ENCODE measurements at regions not wholly inside any gene's neighbourhood (a gene's known extent, or its start where the extent isn't known, plus 50 kb on each side); places are given as distances from the start of the nearest gene placed in this dataset.
"Not testable (repeated sequence)": the region's sequence is repeated elsewhere in the genome, so short reads cannot be mapped to it uniquely, and the experiment has no call there.

DNA sequence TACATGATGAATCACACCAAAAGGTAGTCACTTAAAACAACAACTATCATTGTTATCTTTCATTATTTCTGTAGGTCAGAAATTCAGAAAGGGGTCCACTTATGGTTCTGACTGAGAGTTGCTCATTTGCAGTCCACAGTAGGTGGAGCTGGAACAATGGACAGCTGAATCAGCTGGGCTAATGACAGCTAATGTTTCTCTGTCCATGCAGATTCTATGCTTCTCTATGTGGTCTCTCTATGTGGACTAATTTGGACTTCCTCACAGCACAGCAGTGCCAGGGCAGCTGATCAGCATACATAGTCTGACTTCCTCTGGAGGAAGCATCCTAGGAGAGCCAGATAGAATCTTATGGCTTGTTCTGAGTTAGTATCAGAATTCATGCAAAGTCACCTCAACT, 131.7 kb upstream of the INTU start:
- intact Hi-C loops (cut with DNase I, micrococcal nuclease): no loop called here
- no peak for ATAC-seq
- DNase-seq: no peak

DNA sequence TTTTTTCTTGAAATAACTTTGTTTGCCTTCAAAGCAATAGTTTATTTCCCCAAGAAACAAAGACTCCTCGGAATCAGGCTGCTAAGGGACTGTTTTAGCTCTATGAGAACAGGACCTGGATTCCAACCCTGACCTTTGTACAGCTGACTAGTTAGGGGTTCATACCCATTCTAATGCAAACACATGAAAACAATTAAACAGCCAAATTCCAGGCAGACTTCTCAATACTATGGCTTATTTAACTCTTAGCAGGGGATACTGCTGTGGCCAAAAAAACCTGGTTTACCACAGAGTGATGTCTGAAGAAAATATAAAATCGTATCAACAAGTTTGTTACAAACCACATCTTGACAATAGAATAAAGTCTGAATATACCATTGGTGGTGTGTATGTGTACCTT, 129.6 kb upstream of the INTU start:
- ATAC-seq: no peak
- no peak for DNase-seq
- intact Hi-C loops (cut with DNase I, micrococcal nuclease): no loop called here

DNA sequence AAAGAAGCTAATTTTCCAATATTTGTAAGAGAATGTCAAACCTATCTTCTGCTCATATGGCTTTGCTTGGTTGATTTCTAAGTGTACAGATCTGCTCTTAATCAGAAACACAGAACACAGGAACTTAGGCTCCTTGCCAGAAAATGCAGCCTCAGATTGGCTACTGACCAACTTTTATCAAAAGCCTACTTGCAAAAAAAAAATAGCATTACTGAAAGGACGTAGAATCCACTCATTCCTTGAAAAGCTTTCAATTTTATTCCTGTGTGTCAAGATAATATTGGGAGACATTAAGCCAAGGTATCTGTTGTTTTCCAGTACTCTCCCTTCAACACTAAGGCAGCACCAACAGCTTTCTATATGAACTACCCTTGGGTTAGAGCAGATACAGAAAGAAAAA, 127.6 kb upstream of the INTU start:
- intact Hi-C loops (cut with DNase I, micrococcal nuclease): no loop called here
- DNase-seq: no peak
- ATAC-seq: no peak

DNA sequence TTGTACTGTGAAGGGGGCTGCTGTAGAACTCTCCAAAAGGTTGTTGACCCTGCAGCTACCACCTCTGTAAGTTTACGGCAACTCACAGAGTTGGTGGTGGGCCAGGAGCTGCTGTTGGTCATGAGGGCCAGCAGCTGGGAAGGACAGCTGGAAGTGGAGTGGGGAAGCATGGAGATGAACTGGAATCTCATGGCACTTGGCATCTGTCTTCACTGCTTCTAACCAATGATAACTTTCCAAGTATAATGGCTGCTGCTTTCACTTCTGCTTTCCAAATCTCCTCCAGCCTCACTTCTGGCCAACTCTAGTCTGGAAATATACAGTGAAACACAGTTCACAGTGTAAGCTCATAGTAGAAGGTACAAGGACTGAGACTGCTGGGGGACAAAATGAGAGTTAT, 126.5 kb upstream of the INTU start:
- no peak for ATAC-seq
- intact Hi-C loops (cut with DNase I, micrococcal nuclease): no loop called here
- DNase-seq: no peak

DNA sequence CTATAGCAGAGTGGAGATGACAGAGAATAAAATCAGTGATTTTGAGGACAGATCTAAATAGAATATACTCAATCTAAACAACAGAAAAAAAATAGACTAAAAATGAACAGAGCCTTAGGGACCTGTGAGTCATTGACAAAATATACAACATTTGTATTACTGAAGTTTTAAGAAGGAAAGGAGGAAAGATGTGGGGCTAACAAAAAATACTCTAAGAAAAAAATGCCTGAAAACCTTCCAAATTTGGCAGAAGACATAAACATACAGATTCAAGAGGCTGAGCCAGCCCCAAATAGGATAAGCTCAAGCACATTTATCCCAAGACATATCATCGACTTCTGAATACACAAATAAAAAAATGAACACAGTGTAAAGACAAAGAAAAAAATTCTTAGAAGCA, 123.6 kb upstream of the INTU start:
- intact Hi-C loops (cut with DNase I, micrococcal nuclease): no loop called here
- no peak for DNase-seq
- no peak for ATAC-seq

DNA sequence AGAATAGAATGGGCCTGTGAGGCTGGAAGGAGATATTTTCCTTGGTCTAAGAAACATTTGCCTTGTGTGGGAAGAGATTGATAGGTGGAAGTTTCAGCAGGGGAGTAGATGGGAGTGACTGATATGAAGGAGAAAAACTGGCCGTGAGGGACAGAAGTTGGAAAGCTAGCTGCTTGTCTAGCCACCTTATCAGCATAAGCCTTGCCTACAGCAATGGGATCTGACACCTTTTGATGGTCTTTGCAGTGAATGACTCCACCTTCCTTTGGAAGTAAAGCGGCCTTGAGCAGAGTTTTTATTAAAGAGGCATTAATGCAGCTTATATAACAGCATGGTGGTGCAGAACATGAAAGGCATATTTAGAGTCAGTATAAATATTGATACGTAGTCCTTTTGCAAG, 120.1 kb upstream of the INTU start:
- DNase-seq; intact Hi-C loops (cut with DNase I, micrococcal nuclease); ATAC-seq: not testable (repeated sequence)

DNA sequence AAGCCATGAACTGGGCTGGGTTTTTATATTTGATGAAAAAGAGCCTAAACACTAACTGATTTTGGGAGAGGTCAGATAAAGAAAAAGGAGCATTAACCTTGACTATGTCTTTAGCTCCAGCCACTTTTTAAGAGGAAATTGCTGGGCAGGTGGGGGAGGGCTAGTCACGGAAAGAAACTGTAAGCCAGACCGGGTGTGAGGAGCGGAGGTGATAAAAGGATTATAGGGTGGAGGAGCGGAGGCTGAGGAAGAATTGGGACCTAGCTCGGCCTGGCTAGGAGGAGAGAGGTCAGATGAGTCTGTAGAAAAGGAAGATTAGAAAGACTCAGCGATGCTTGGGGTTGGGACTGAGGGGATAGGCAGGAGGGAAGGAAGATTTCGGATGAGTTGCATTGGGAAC, 117.5 kb upstream of the INTU start:
- ATAC-seq; DNase-seq; intact Hi-C loops (cut with DNase I, micrococcal nuclease): not testable (repeated sequence)

DNA sequence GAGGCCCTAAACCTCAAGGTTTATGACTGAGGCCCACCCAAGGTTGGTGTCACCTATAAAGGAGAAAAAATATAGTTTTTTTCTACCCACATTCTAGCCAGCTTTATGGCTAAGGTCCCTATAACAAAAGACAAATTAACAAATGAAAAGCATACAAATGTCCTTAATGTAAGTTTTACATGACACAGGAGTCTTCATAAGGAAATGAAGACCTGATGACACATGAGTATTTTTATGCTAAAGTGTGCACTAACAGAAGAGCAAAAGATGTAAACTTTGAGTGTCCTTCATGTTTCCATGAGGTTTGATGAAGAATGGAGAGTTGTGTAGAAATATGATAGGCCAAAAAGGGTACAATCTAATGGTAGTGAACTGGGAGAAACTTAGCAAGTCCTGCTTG, 114.7 kb upstream of the INTU start:
- ATAC-seq: no peak
- no peak for DNase-seq
- intact Hi-C loops (cut with DNase I, micrococcal nuclease): no loop called here

DNA sequence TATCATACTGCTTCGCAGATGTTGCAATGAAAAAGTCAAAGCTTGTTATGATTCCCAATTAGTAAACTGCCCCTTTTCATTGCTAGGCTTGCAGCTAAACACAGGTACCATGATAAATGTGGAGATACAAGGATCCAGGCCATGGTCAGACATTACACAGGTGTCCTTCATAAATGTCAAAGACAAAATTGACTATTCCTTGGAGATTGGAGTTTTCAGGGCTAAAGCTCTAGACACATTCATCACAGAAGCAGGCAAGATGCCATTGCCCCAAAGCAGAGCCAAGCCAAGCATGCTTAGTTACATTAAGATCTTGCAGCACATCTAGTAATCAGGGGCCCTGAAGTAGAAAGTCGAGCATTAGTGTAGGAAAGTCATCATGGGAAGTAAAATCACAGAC, 111.3 kb upstream of the INTU start:
- no peak for DNase-seq
- intact Hi-C loops (cut with DNase I, micrococcal nuclease): no loop called here
- no peak for ATAC-seq

DNA sequence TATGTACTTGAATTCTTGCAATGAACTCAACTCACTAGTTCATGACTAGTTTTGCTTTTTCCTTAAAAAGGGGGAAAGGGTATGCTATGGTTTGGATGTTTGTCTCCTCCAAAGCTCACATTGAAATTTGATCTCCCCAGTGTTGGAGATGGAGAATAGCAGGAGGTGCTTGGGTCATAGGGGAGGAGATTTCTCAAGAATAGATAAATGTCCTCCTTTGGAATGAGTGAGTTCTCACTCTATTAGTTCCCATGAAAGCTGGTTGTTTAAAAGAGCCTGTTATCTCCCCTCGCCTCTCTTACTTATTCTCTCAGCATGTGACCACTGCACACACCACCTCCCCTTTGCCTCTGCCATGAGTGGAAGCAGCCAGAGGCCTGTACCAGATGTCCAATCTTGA, 109.4 kb upstream of the INTU start:
- ATAC-seq: no peak
- intact Hi-C loops (cut with DNase I, micrococcal nuclease): no loop called here
- no peak for DNase-seq

DNA sequence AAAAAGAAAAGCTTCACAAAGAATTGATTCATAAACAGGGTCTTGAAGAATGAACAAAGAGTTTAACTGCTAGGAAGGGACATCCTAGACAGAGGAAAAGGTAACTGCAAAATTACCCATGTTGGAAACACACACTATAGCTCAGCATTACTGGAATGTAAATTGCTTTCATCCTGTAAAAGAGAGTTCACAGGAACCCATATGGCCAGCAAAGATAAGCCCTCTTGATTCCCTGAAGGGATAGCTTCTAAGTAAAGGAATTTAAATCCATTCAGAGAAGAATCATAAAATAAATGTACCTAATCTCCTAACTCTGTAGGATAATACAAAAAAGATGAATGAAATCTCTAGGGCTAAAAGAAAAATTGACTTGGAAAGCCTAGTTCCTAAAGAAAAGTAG, 107.1 kb upstream of the INTU start:
- no peak for DNase-seq
- no peak for ATAC-seq
- intact Hi-C loops (cut with DNase I, micrococcal nuclease): no loop called here

DNA sequence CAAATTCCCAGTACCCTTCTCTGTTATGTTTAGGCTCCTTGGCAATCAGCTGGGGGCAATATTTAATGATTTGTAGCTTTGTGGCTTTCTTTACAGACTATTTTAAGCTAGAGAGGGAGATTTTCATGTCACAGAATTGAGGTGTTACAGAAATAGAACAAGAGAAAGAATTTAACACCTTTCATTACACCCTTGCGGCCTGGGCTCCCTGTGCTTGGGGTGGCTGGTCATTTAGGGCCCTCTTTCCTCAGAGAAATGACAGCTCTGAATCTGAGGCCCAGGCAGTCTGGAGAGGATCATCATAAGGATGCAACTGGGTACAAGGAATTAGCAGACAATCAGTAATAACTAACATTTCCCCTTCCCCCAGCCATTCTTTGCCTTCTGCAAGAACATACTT, 104.5 kb upstream of the INTU start:
- DNase-seq: no peak
- ATAC-seq: no peak
- intact Hi-C loops (cut with DNase I, micrococcal nuclease): no loop called here

DNA sequence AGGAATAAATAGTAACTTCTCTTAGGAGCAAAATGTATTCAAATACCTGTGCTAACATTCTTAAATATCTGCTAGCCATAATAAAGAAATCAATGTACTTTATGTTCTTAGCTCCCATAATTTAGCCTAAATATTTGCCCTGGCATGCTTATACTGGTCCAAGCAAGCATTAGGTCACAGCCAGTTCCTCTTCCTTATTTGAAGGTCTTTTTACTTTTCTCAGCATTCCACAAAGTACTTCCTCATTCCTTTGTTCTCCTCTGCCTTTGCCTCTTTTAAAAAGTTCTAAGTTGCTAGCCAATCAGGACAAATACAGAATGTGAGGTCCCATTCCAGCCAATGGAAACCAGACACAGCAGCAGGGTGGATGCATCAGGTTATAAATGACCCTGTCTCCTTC, 102.9 kb upstream of the INTU start:
- DNase-seq; intact Hi-C loops (cut with DNase I, micrococcal nuclease); ATAC-seq: not testable (repeated sequence)

DNA sequence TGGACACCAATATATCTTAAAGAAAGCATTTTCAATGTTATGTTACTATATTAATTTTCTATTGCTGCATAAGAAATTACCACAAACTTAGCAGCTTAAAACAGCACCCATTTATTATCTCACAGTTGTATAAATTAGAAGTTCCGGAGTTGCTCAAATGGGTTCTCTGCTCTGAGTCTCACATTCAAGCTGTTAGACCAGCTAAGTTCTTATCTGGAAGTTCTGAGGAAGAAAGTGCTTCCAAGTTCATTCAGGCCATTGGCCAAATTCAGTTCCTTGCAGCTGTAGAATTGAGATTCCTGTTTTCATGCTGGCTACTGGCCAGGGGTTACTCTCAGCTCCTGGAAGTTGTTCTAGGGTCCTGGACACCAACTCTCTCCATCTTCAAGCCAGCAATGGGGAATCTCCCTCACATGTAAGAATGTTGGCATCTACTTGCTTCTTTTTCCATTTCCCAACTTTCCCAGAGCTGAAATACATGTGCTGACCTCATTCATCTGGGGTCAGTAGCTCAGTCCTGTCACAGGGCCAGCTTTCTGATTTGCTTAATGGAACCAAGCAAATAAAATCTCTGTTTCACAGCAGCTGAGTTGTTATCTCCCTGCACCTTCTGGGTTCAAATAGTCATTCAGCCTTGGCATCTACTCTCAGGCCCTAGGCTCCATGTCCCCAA, 99.6 kb upstream of the INTU start:
- DNase-seq (peak; percentile 4 to 26), ATAC-seq (no peak)
- intact Hi-C loops (cut with DNase I, micrococcal nuclease): no loop called here

DNA sequence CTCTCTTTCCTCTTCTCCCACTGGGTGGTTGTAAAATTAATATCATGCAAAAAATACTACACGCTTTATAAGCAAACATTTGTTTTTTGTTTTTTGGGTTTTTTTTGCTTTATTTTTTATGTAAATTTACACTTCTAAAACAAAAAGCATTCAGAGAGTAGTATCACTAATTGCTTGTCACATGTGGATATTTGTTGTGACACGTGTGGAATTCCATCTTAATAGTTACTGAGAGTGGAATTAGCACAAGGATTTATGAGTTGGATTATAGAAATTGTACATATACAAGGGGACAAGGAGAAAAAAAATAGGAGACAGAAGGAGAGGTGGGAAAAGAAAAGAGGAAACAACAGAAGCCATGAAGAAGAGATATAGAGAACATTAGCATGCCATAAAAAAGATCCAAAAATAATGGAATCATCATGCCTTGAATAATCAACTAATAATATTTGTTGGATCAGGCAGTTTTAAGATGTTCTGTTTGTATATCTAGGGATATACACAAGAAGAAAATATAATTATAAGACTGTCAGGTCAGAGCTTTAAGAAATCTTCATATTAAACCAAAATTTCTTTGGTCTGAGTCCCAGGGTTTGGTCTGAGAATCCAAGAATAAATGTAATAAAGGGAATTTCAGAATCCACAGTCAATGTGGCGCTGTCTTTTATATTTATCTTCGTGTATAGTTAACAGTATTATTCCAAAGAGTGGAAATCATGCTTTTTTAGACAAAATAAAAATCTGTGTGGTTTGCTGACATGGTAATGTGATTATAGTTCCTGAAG, 98.5 kb upstream of the INTU start:
- DNase-seq (no peak), ATAC-seq (no peak)
- intact Hi-C loops (cut with DNase I, micrococcal nuclease): no loop called here

DNA sequence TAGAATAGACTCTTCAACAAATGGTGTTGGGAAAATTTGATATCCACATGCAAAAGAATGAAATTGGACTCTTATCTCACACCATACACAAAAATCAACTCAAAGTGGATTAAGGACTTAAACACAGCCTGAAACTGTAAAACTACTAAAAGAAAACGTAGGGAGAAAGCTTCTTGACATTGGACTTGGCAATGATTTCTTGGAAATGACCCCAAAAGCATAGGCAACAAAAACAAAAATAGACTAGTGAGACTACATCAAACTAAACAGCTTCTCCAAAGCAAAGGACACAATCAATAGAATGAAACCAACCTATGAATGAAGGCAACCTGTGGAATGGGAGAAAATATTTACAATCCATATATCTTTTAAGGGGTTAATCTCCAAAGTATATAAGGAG, 94.7 kb upstream of the INTU start:
- ATAC-seq: no peak
- intact Hi-C loops (cut with DNase I, micrococcal nuclease): no loop called here
- no peak for DNase-seq

DNA sequence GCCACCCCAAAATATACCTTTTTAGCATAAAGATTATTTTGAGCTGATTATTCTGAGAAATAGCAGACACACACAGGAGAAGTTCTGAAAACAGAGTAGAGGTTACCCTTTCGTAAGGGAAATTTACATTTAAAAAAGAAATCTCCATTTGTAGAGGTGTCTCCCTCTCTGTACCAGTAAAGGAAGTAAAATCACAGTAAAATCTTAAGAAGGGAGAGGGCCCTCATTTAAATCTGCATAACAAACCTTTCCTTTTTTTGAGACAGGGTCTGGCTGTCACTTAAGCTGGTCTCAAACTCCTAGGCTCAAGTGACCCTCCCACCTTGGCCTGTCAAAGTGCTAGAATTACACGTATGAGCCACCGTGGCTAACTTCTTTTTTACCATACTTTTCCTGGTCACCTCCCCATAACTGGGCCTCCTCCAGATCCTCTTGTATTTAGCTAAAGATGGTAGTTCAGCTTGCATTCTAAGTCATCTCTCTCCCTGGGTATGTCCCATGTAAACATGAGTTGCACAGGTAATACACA, 92.2 kb upstream of the INTU start:
- no peak for DNase-seq
- no peak for ATAC-seq
- intact Hi-C loops (cut with DNase I, micrococcal nuclease): no loop called here

DNA sequence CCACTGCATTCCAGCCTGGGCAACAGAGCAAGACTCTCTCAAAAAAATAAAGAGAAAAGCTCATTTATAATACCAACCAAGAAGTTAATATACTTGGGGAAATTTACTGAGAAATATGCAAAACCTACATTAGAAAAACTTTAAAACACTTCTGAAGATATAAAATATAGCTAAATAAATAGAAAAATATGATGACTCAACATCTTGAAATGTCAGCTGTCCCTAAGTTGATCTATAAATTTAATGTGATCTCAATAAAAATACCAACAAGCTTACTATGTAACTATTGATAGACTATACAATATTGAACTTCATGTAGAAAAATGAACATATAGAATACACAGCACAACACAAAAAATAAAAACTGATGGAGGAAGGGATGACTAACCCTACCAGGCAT, 87.5 kb upstream of the INTU start:
- ATAC-seq: no peak

DNA sequence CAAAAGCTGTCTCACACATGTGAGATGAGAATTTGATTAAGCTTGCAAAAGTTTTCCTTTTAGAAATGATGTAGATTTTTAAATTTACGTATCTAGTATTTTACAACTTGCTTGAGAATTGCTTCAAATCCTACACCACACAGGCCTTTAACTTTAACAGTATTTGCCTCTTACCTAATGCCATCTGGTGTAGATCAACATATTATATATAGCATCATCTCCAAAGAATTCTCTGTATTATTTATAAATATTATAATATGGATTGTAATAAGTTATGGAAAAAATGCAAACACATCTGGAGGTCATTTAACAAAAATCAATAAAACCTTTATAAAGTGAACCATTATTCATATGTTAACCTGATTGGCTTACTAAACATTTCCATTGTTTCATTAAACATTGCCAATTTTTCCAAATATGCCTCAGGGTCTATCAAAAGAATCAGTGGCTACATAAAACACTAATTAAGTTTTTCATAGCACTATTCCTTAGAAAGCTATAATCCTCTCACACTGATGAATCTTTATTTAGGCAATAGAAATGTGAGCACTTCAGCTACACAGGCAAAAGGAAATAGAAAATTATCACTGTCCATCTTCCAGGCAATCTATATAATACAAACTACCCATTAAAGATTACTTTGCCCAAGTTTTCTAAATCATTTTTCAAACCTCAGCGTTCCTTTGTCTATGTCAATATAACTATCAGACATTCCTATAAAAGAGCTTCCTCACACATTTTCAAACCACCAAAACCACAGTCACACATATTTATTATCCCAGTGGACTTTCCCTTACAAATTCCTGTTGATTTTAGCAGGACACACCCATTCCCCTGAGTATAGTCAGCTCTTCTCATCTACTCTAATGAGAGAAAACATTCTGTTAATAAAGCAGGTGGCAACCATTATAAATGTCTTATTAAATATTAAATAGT, 83.5 kb upstream of the INTU start:
- no peak for DNase-seq
- ATAC-seq: no peak
- intact Hi-C loops (cut with DNase I, micrococcal nuclease): no loop called here

More for the DNA sequence above, 87.5 kb upstream of the INTU start:
- DNase-seq: no peak
- intact Hi-C loops (cut with DNase I, micrococcal nuclease): no loop called here

DNA sequence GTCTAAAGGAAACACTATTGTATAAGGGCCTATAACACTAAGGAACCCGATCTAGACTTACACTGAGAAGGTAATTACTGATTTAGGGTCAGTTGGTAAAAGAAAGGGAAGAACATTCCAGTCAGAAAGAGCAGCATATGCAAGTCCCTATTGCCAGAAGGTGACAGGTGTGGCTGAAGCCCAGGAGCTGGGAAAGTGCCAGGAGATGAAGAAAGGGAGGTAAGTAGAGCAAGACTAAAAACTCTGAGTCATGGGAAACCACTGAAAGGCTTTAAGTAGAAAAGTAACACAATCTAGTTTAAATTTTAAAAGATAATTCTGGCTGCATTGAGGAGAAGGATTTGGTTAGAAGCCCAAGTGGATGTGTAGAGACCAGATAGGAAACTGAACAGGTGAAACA, 77.7 kb upstream of the INTU start:
- no peak for DNase-seq
- no peak for ATAC-seq
- intact Hi-C loops (cut with DNase I, micrococcal nuclease): no loop called here
